Thyroid gland (tissue), 4 donors: ENCODE measurements at regions not wholly inside any gene's neighbourhood (a gene's known extent, or its start where the extent isn't known, plus 50 kb on each side); places are given as distances from the start of the nearest gene placed in this dataset.

Source experiments
- CTCF ChIP-seq, 6 experiments: fragments of 200-600 bp in 3 of 6; fragments of 450-650 bp in 3 of 6; sonication (generic) in 3 of 6; IDR thresholded peaks; one replicate each; pipeline ENCODE4 v1.5.1; 2016 to 2019; ENCODE audit warnings: antibody characterized with exemption in 6 of 6, mild to moderate bottlenecking in 2 of 6, inconsistent platforms in 1 of 6, moderate library complexity in 1 of 6
- POLR2A ChIP-seq, 2 donors: fragments of 450-650 bp; IDR thresholded peaks; one replicate each; pipeline ENCODE4 v1.6.1; 2017; ENCODE audit warnings: antibody characterized with exemption in 2 of 2, mild to moderate bottlenecking in 2 of 2, moderate library complexity in 1 of 2

- TF ChIP-seq CTCF (IDR thresholded peaks at IDR 0.05) (no peak), POLR2A (IDR thresholded peaks at IDR 0.05) (no peak)
These were observed 240.8 kb downstream of the ARHGAP12 start for GRCh38 chr10:31687663-31688482.
